Panc1 (cell line): ENCODE measurements at regions not wholly inside any gene's neighbourhood (a gene's known extent, or its start where the extent isn't known, plus 50 kb on each side); places are given as distances from the start of the nearest gene placed in this dataset.

Experiments used
- POLR2AphosphoS5 ChIP-seq: IDR thresholded peaks from 2 replicates; pipeline ENCODE4 v1.6.1; 2012; ENCODE audit warnings: mild to moderate bottlenecking, low read depth, low read length, moderate library complexity
- TCF7L2 ChIP-seq: IDR thresholded peaks from 2 replicates; pipeline ENCODE4 v1.6.1; 2011; ENCODE audit warnings: mild to moderate bottlenecking, low read depth, low read length, inconsistent platforms
- TF ChIP-seq, protein P1 (sequence below): fragments of 450-650 bp; IDR thresholded peaks from 2 replicates; pipeline ENCODE4 v1.5.1; 2017; ENCODE audit warnings: mild to moderate bottlenecking
- TF ChIP-seq, protein P2 (sequence below), 2 experiments: IDR thresholded peaks; 2 replicates each; pipeline ENCODE4 v1.6.1; 2011 to 2012; ENCODE audit warnings: low read depth in 2 of 2, control low read depth in 1 of 2, low read length in 1 of 2, mild to moderate bottlenecking in 1 of 2, moderate library complexity in 1 of 2; ENCODE audit not compliant: insufficient read depth in 1 of 2

DNA sequence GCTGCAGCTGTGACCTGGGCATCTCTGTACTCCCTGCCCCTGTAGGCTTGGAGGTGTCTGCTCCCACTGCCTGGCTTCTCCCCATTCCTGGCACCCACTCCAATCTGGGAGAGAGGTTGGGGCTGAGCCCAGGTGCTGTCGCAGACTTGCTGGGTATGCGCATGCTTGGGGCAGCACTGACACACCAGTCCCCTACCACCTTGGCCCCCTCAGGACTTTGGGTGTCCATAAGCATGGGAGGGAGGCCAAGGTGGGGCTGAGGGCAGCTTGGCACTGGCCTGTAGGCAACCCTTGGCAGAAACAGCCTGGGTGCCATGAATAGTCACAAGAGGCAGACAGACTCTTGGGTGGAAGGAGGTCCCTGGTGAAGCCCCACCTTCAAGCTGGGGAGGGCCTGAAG, 136.8 kb downstream of the QPCT start:
- TF ChIP-seq, protein P1, sequence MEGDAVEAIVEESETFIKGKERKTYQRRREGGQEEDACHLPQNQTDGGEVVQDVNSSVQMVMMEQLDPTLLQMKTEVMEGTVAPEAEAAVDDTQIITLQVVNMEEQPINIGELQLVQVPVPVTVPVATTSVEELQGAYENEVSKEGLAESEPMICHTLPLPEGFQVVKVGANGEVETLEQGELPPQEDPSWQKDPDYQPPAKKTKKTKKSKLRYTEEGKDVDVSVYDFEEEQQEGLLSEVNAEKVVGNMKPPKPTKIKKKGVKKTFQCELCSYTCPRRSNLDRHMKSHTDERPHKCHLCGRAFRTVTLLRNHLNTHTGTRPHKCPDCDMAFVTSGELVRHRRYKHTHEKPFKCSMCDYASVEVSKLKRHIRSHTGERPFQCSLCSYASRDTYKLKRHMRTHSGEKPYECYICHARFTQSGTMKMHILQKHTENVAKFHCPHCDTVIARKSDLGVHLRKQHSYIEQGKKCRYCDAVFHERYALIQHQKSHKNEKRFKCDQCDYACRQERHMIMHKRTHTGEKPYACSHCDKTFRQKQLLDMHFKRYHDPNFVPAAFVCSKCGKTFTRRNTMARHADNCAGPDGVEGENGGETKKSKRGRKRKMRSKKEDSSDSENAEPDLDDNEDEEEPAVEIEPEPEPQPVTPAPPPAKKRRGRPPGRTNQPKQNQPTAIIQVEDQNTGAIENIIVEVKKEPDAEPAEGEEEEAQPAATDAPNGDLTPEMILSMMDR, result no peak
- TF ChIP-seq, protein P2, sequence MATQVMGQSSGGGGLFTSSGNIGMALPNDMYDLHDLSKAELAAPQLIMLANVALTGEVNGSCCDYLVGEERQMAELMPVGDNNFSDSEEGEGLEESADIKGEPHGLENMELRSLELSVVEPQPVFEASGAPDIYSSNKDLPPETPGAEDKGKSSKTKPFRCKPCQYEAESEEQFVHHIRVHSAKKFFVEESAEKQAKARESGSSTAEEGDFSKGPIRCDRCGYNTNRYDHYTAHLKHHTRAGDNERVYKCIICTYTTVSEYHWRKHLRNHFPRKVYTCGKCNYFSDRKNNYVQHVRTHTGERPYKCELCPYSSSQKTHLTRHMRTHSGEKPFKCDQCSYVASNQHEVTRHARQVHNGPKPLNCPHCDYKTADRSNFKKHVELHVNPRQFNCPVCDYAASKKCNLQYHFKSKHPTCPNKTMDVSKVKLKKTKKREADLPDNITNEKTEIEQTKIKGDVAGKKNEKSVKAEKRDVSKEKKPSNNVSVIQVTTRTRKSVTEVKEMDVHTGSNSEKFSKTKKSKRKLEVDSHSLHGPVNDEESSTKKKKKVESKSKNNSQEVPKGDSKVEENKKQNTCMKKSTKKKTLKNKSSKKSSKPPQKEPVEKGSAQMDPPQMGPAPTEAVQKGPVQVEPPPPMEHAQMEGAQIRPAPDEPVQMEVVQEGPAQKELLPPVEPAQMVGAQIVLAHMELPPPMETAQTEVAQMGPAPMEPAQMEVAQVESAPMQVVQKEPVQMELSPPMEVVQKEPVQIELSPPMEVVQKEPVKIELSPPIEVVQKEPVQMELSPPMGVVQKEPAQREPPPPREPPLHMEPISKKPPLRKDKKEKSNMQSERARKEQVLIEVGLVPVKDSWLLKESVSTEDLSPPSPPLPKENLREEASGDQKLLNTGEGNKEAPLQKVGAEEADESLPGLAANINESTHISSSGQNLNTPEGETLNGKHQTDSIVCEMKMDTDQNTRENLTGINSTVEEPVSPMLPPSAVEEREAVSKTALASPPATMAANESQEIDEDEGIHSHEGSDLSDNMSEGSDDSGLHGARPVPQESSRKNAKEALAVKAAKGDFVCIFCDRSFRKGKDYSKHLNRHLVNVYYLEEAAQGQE (IDR thresholded peaks at IDR 0.05; ENCODE audit: insufficient read depth in 1 of 2, low read depth in 2 of 2, low read length in 1 of 2), result no peak
- TF ChIP-seq POLR2AphosphoS5 (no peak), TCF7L2 (no peak)
